Naive thymus-derived CD4-positive, alpha-beta T cell (primary cell): ENCODE measurements at regions not wholly inside any gene's neighbourhood (a gene's known extent, or its start where the extent isn't known, plus 50 kb on each side); places are given as distances from the start of the nearest gene placed in this dataset.

ENCODE experiments used
- ATAC-seq: fragments of 150-1000 bp; cut with Tn5 transposase; 2 replicates; pipeline ENCODE4 v1.10.0; 2021; ENCODE audit warnings: mild to moderate bottlenecking, moderate library complexity
- CTCF ChIA-PET: fragments of 350-600 bp; sonication (Branson Sonifier 250); formaldehyde crosslinking; loops from one replicate; lab custom pipeline; 2021; ENCODE audit warnings: antibody characterized with exemption; lab: Charles Lee
- POLR2A ChIA-PET: fragments of 350-600 bp; sonication (Branson Sonifier 250); formaldehyde crosslinking; loops from one replicate; lab custom pipeline; 2021; ENCODE audit warnings: antibody characterized with exemption, inconsistent platforms; lab: Charles Lee
- DNase-seq, 9 donors: peaks; one replicate each; pipeline versions ENCODE4 v3.0.0 to v3.0.0-alpha.2; 2020 to 2022; ENCODE audit warnings: mixed read lengths in 1 of 9
- H3K27ac ChIP-seq: one replicate; pipeline ENCODE4 v1.7.0; 2013; ENCODE audit warnings: mild to moderate bottlenecking, low read depth, low read length, moderate library complexity
- H3K27me3 ChIP-seq, 2 donors: one replicate each; pipeline ENCODE4 v1.7.0; 2013; ENCODE audit warnings: low read length in 2 of 2, mild to moderate bottlenecking in 2 of 2, moderate library complexity in 2 of 2; ENCODE audit not compliant: control insufficient read depth in 2 of 2, insufficient read depth in 2 of 2
- H3K36me3 ChIP-seq, 3 experiments: 1 replicate in 2 of 3; 2 replicates in 1 of 3; pipeline ENCODE4 v1.7.0; 2013; ENCODE audit warnings: low read length in 3 of 3, mild to moderate bottlenecking in 3 of 3, moderate library complexity in 1 of 3; ENCODE audit not compliant: insufficient read depth in 3 of 3, control insufficient read depth in 2 of 3
- H3K4me1 ChIP-seq, 2 donors: one replicate each; pipeline ENCODE4 v1.7.0; 2013; ENCODE audit warnings: low read length in 2 of 2, mild to moderate bottlenecking in 2 of 2, moderate library complexity in 1 of 2; ENCODE audit not compliant: control insufficient read depth in 2 of 2, insufficient read depth in 2 of 2
- H3K4me3 ChIP-seq: 2 replicates; pipeline ENCODE4 v1.7.0; 2013; ENCODE audit warnings: mild to moderate bottlenecking, low read length
- H3K9me3 ChIP-seq, 3 experiments: 1 replicate in 2 of 3; 2 replicates in 1 of 3; pipeline ENCODE4 v1.7.0; 2013; ENCODE audit warnings: low read length in 3 of 3; ENCODE audit not compliant: control insufficient read depth in 2 of 3
- H3K27ac Mint-ChIP-seq, 9 donors: one replicate each; pipeline ENCODE4 v1.8.0; 2020 to 2022; ENCODE audit warnings: mixed read lengths in 9 of 9, mild to moderate bottlenecking in 8 of 9, moderate library complexity in 5 of 9, inconsistent platforms in 2 of 9
- H3K27me3 Mint-ChIP-seq, 5 donors: one replicate each; pipeline ENCODE4 v1.8.0; 2021 to 2022; ENCODE audit warnings: mixed read lengths in 5 of 5, mild to moderate bottlenecking in 1 of 5
- H3K36me3 Mint-ChIP-seq, 5 donors: one replicate each; pipeline ENCODE4 v1.8.0; 2020 to 2022; ENCODE audit warnings: mixed read lengths in 5 of 5, mild to moderate bottlenecking in 3 of 5, inconsistent platforms in 1 of 5
- H3K4me1 Mint-ChIP-seq, 7 donors: one replicate each; pipeline ENCODE4 v1.8.0; 2020 to 2022; ENCODE audit warnings: mixed read lengths in 7 of 7, mild to moderate bottlenecking in 3 of 7, inconsistent platforms in 1 of 7
- H3K4me3 Mint-ChIP-seq, 10 donors: one replicate each; pipeline ENCODE4 v1.8.0; 2020 to 2022; ENCODE audit warnings: mild to moderate bottlenecking in 10 of 10, mixed read lengths in 10 of 10, moderate library complexity in 6 of 10, inconsistent platforms in 2 of 10
- H3K9me3 Mint-ChIP-seq, 11 donors: one replicate each; pipeline ENCODE4 v1.8.0; 2020 to 2022; ENCODE audit warnings: mixed read lengths in 11 of 11, mild to moderate bottlenecking in 4 of 11, inconsistent platforms in 1 of 11, moderate library complexity in 1 of 11
- intact Hi-C, 2 donors: fragments of 100-400 bp; cut with micrococcal nuclease; formaldehyde crosslinking; loops; one replicate each; pipeline ENCODE4 v1.15.1; 2023

DNA sequence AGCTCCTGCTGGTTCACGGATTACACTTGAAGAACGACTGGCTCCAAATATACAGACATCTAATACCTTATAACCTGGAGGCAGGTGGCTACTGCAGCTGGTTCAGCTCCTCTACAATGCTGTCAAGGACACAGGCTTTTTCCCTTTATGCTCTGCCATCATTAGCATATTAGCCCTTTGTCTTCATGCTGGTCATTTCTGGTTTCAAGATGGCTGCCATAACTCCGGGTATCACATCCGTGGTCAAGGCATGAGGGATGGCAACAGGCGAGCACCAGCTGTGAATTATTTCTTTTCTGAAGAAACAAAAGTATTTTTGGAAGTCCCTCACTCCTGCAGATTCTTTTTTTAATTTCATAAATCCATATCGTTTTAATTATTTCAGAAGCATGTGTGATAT lies 124.3 kb upstream of the MED13 start:
- H3K27ac ChIP-seq = no peak overlapping the region
- peaks cover 0 to 4% (median 0%) of the 10 kb centered on the region in 11 donors for H3K9me3 Mint-ChIP-seq
- H3K36me3 ChIP-seq = no peaks in the 10 kb centered on the region
- no peak overlapping the region for H3K4me3 Mint-ChIP-seq
- no peaks in the 10 kb centered on the region for H3K4me1 Mint-ChIP-seq
- CTCF ChIA-PET = interaction anchor here (0.7 kb wide), 1 partner anchor 9 kb away, joined by 3 read pairs; no protein-coding TSS in a partner anchor
- no peaks in the 10 kb centered on the region for H3K27me3 ChIP-seq
- intact Hi-C loops = no loop called here
- no peaks in the 10 kb centered on the region for H3K9me3 ChIP-seq
- DNase-seq = no peak
- peaks cover 0 to 8% (median 0%) of the 10 kb centered on the region in 5 donors for H3K27me3 Mint-ChIP-seq
- H3K27ac Mint-ChIP-seq = no peak overlapping the region
- H3K4me1 ChIP-seq = no peaks in the 10 kb centered on the region
- no peak for ATAC-seq
- no peak overlapping the region for H3K4me3 ChIP-seq
- POLR2A ChIA-PET = no interaction called here
- H3K36me3 Mint-ChIP-seq = no peaks in the 10 kb centered on the region

DNA sequence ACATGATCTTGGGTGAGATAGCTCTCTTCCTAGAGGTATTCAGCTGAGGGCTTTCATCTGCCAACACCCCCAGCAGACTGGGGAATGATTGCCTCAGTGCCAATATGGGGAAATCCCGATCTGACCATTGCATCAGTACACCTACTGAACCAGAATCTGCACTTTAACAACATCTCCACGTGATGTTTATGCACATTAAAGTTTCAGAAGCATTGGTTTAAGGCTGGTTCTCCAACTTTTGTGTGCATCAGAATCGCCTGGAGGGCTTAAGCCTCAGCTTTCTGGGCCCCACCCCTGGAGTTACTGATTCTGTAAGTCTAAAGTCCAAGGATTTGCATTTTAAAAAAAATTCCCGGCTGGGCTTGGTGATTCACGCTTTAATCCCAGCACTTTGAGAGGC lies 123.6 kb upstream of the MED13 start:
- no peak overlapping the region for H3K4me3 Mint-ChIP-seq
- peaks cover 0 to 4% (median 0%) of the 10 kb centered on the region in 5 donors for H3K27me3 Mint-ChIP-seq
- H3K4me1 Mint-ChIP-seq = no peaks in the 10 kb centered on the region
- Histone ChIP-seq H3K27ac (no peak overlapping the region), H3K4me3 (no peak overlapping the region), H3K27me3 (no peaks in the 10 kb centered on the region), H3K4me1 (no peaks in the 10 kb centered on the region), H3K9me3 (no peaks in the 10 kb centered on the region), H3K36me3 (no peaks in the 10 kb centered on the region)
- intact Hi-C loops = no loop called here
- no peaks in the 10 kb centered on the region for H3K36me3 Mint-ChIP-seq
- ChIA-PET POLR2A (no interaction called here), CTCF (no interaction called here)
- no peak for ATAC-seq
- peaks cover 0 to 4% (median 0%) of the 10 kb centered on the region in 11 donors for H3K9me3 Mint-ChIP-seq
- DNase-seq = no peak
- H3K27ac Mint-ChIP-seq = no peak overlapping the region

- no peak for ATAC-seq
Observed at GRCh38 chr17:62187681-62188080, 122.6 kb upstream of the MED13 start.

DNA sequence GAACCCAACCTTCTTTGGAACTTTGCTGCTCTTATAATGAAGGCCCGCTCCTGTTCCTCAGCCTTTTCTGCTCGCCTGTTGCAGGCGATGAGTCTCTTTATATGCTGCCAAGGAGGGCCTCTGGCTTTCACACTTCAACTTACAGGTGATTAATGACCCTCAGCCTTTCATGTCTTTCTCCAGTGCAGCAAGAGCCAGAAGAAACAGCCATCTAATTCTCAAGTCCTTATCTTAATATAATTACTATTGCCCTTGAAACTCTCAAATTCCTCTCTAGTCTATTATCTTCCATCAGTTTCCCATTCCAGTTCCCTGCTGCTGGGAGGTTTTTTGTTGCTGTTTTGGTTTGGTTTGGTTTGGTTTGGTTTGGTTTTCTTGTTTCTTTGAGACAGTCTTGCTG lies 121.8 kb upstream of the MED13 start:
- no peak overlapping the region for H3K4me3 ChIP-seq
- DNase-seq (no peak), ATAC-seq (no peak)
- Mint-ChIP-seq H3K27me3 (peaks cover 0 to 4% (median 0%) of the 10 kb centered on the region in 5 donors), H3K27ac (no peak overlapping the region), H3K9me3 (peaks cover 0 to 7% (median 1%) of the 10 kb centered on the region in 11 donors), H3K36me3 (no peaks in the 10 kb centered on the region), H3K4me1 (no peaks in the 10 kb centered on the region), H3K4me3 (peak overlapping the region in 1 of 10 donors; percentile 45)
- POLR2A ChIA-PET = no interaction called here
- H3K9me3 ChIP-seq = no peaks in the 10 kb centered on the region
- intact Hi-C loops = no loop called here
- no peak overlapping the region for H3K27ac ChIP-seq
- H3K27me3 ChIP-seq = no peaks in the 10 kb centered on the region
- CTCF ChIA-PET = no interaction called here
- H3K36me3 ChIP-seq = no peaks in the 10 kb centered on the region
- no peaks in the 10 kb centered on the region for H3K4me1 ChIP-seq

More at GRCh38 chr17:62187681-62188080, 122.6 kb upstream of the MED13 start:
- H3K4me3 Mint-ChIP-seq = no peak overlapping the region
- no peak overlapping the region for H3K27ac ChIP-seq
- H3K9me3 Mint-ChIP-seq = peaks cover 0 to 4% (median 0%) of the 10 kb centered on the region in 11 donors
- H3K36me3 Mint-ChIP-seq = no peaks in the 10 kb centered on the region
- no peak overlapping the region for H3K27ac Mint-ChIP-seq
- CTCF ChIA-PET = no interaction called here
- H3K27me3 Mint-ChIP-seq = peaks cover 0 to 4% (median 0%) of the 10 kb centered on the region in 5 donors
- H3K4me3 ChIP-seq = no peak overlapping the region
- intact Hi-C loops = no loop called here
- no peaks in the 10 kb centered on the region for H3K27me3 ChIP-seq
- H3K4me1 ChIP-seq = no peaks in the 10 kb centered on the region
- H3K9me3 ChIP-seq = no peaks in the 10 kb centered on the region
- POLR2A ChIA-PET = no interaction called here
- DNase-seq = no peak
- no peaks in the 10 kb centered on the region for H3K36me3 ChIP-seq
- H3K4me1 Mint-ChIP-seq = no peaks in the 10 kb centered on the region

- intact Hi-C loops = no loop called here
- H3K27me3 ChIP-seq = no peaks in the 10 kb centered on the region
- DNase-seq (no peak), ATAC-seq (no peak)
- peaks cover 0 to 11% (median 0%) of the 10 kb centered on the region in 3 experiments for H3K9me3 ChIP-seq
- H3K4me3 Mint-ChIP-seq = no peak overlapping the region
- no peak overlapping the region for H3K27ac ChIP-seq
- CTCF ChIA-PET = interaction anchor here (0.5 kb wide), 1 partner anchor 9 kb away, joined by 3 read pairs; no protein-coding TSS in a partner anchor
- H3K9me3 Mint-ChIP-seq = peaks cover 0 to 25% (median 10%) of the 10 kb centered on the region in 11 donors
- peaks cover 0 to 3% (median 0%) of the 10 kb centered on the region in 5 donors for H3K36me3 Mint-ChIP-seq
- POLR2A ChIA-PET = no interaction called here
- H3K36me3 ChIP-seq = no peaks in the 10 kb centered on the region
- no peak overlapping the region for H3K27ac Mint-ChIP-seq
- H3K4me1 ChIP-seq = no peaks in the 10 kb centered on the region
- H3K4me3 ChIP-seq = no peak overlapping the region
- H3K27me3 Mint-ChIP-seq = no peaks in the 10 kb centered on the region
- no peaks in the 10 kb centered on the region for H3K4me1 Mint-ChIP-seq
Observed at GRCh38 chr17:62180772-62181171, 115.7 kb upstream of the MED13 start.

GRCh38 chr17:62179525-62180161 lies 114.6 kb upstream of the MED13 start:
- Mint-ChIP-seq H3K4me3 (no peak overlapping the region), H3K36me3 (peaks cover 0 to 3% (median 0%) of the 10 kb centered on the region in 5 donors), H3K27me3 (no peaks in the 10 kb centered on the region), H3K4me1 (no peaks in the 10 kb centered on the region), H3K9me3 (peaks cover 0 to 25% (median 8%) of the 10 kb centered on the region in 11 donors), H3K27ac (no peak overlapping the region)
- peaks cover 0 to 11% (median 0%) of the 10 kb centered on the region in 3 experiments for H3K9me3 ChIP-seq
- DNase-seq = no peak
- intact Hi-C loops = no loop called here
- no peak overlapping the region for H3K4me3 ChIP-seq
- no peak for ATAC-seq
- no peak overlapping the region for H3K27ac ChIP-seq
- no peaks in the 10 kb centered on the region for H3K27me3 ChIP-seq
- POLR2A ChIA-PET = no interaction called here
- no peaks in the 10 kb centered on the region for H3K4me1 ChIP-seq
- no peaks in the 10 kb centered on the region for H3K36me3 ChIP-seq
- CTCF ChIA-PET = no interaction called here

DNA sequence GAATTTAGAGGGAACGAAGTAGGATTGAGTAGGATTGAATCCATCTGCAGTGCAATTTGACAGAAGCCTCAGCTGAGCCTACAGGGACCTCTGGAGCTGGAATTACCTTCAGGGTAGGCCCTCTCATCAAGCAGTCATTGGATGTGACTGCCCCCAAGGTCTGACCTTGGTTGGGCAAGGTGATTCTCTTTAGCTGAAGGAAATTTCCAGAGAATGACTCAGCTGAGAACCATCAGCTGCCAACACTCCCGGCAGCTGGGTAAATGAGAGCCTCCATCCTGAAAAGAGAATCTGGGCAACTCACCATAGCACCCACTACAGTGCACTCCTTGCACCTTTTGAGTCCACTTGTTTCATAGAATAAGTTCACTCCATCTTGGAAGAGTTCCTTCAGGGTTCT lies 113.5 kb upstream of the MED13 start:
- Histone ChIP-seq H3K27ac (no peak overlapping the region), H3K9me3 (peaks cover 0 to 11% (median 0%) of the 10 kb centered on the region in 3 experiments), H3K4me1 (no peaks in the 10 kb centered on the region), H3K27me3 (no peaks in the 10 kb centered on the region), H3K36me3 (no peaks in the 10 kb centered on the region), H3K4me3 (no peak overlapping the region)
- H3K27ac Mint-ChIP-seq = no peak overlapping the region
- intact Hi-C loops = no loop called here
- peaks cover 0 to 3% (median 0%) of the 10 kb centered on the region in 5 donors for H3K27me3 Mint-ChIP-seq
- H3K4me1 Mint-ChIP-seq = no peaks in the 10 kb centered on the region
- H3K4me3 Mint-ChIP-seq = no peak overlapping the region
- peaks cover 0 to 3% (median 0%) of the 10 kb centered on the region in 5 donors for H3K36me3 Mint-ChIP-seq
- POLR2A ChIA-PET = no interaction called here
- ATAC-seq = no peak
- CTCF ChIA-PET = no interaction called here
- DNase-seq = no peak
- peaks cover 0 to 25% (median 6%) of the 10 kb centered on the region in 11 donors for H3K9me3 Mint-ChIP-seq
